Progenitor cell of endocrine pancreas (in vitro differentiated cells): ENCODE measurements at regions not wholly inside any gene's neighbourhood (a gene's known extent, or its start where the extent isn't known, plus 50 kb on each side); places are given as distances from the start of the nearest gene placed in this dataset.

Source experiments
- DNase-seq: peaks from one replicate; pipeline ENCODE4 v3.0.0; 2021; ENCODE audit warnings: low spot score; ENCODE audit not compliant: unreplicated experiment
- H3K27ac Mint-ChIP-seq: 2 replicates; pipeline ENCODE4 v1.8.0; 2021; ENCODE audit warnings: mild to moderate bottlenecking, moderate library complexity, mixed read lengths
- H3K27me3 Mint-ChIP-seq: 2 replicates; pipeline ENCODE4 v1.8.0; 2021; ENCODE audit warnings: mixed read lengths
- H3K36me3 Mint-ChIP-seq: 2 replicates; pipeline ENCODE4 v1.8.0; 2022; ENCODE audit warnings: mixed read lengths; ENCODE audit not compliant: insufficient read depth
- H3K4me1 Mint-ChIP-seq: 2 replicates; pipeline ENCODE4 v1.8.0; 2021; ENCODE audit warnings: low read depth, mixed read lengths
- H3K4me3 Mint-ChIP-seq: 2 replicates; pipeline ENCODE4 v1.8.0; 2021; ENCODE audit warnings: low read depth, mild to moderate bottlenecking, moderate library complexity, mixed read lengths
- H3K9me3 Mint-ChIP-seq: 2 replicates; pipeline ENCODE4 v1.8.0; 2021; ENCODE audit warnings: low read depth, mixed read lengths
- TF ChIP-seq, protein P1 (sequence below): fragments of 200-600 bp; sonication (generic); IDR thresholded peaks from one replicate; pipeline ENCODE4 v1.5.0; 2021; ENCODE audit warnings: antibody characterized with exemption, mild to moderate bottlenecking; ENCODE audit not compliant: unreplicated experiment

- TF ChIP-seq, protein P1, sequence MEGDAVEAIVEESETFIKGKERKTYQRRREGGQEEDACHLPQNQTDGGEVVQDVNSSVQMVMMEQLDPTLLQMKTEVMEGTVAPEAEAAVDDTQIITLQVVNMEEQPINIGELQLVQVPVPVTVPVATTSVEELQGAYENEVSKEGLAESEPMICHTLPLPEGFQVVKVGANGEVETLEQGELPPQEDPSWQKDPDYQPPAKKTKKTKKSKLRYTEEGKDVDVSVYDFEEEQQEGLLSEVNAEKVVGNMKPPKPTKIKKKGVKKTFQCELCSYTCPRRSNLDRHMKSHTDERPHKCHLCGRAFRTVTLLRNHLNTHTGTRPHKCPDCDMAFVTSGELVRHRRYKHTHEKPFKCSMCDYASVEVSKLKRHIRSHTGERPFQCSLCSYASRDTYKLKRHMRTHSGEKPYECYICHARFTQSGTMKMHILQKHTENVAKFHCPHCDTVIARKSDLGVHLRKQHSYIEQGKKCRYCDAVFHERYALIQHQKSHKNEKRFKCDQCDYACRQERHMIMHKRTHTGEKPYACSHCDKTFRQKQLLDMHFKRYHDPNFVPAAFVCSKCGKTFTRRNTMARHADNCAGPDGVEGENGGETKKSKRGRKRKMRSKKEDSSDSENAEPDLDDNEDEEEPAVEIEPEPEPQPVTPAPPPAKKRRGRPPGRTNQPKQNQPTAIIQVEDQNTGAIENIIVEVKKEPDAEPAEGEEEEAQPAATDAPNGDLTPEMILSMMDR: no peak
- no peak overlapping the region for H3K4me3 Mint-ChIP-seq
- no peaks in the 10 kb centered on the region for H3K36me3 Mint-ChIP-seq
- no peaks in the 10 kb centered on the region for H3K9me3 Mint-ChIP-seq
- H3K27ac Mint-ChIP-seq: no peak overlapping the region
- no peak for DNase-seq
- H3K4me1 Mint-ChIP-seq: no peaks in the 10 kb centered on the region
- no peaks in the 10 kb centered on the region for H3K27me3 Mint-ChIP-seq
Observed at GRCh38 chr1:25131794-25132193, 100.5 kb downstream of the SYF2 start.

DNA sequence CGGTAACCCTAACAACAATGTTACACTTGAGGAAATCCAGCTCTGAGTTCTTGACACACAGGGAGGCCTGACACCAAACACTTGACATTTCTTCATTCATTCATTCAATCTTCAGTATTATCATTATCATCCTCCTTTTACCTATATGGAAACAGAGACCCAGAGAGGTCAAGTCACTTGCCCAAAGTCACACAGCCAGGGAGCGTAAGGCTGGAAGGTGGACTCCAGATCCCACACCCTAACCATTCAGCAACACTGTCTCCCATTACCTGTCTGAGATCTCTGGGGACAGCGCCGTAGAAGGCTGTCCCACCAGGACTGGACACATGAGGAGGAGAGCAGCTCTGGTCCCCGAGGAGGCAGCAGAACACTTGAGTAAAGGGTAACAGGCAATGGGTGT lies 101.4 kb downstream of the SYF2 start:
- Mint-ChIP-seq H3K36me3 (no peaks in the 10 kb centered on the region), H3K27ac (no peak overlapping the region), H3K9me3 (no peaks in the 10 kb centered on the region), H3K27me3 (no peaks in the 10 kb centered on the region), H3K4me3 (no peak overlapping the region), H3K4me1 (no peaks in the 10 kb centered on the region)
- TF ChIP-seq, protein P1: no peak
- DNase-seq: no peak

GRCh38 chr1:25129380-25129779 lies 102.9 kb downstream of the SYF2 start:
- no peaks in the 10 kb centered on the region for H3K27me3 Mint-ChIP-seq
- H3K36me3 Mint-ChIP-seq: no peaks in the 10 kb centered on the region
- no peak overlapping the region for H3K4me3 Mint-ChIP-seq
- H3K4me1 Mint-ChIP-seq: no peaks in the 10 kb centered on the region
- H3K9me3 Mint-ChIP-seq: no peaks in the 10 kb centered on the region
- TF ChIP-seq, protein P1: no peak
- no peak overlapping the region for H3K27ac Mint-ChIP-seq
- no peak for DNase-seq

GRCh38 chr1:25128121-25128621 lies 104.1 kb downstream of the SYF2 start:
- Mint-ChIP-seq H3K9me3 (no peaks in the 10 kb centered on the region), H3K27ac (no peak overlapping the region), H3K4me1 (no peaks in the 10 kb centered on the region), H3K36me3 (no peaks in the 10 kb centered on the region), H3K4me3 (no peak overlapping the region), H3K27me3 (no peaks in the 10 kb centered on the region)
- TF ChIP-seq, protein P1: no peak
- DNase-seq: no peak

GRCh38 chr1:25126562-25126961 lies 105.7 kb downstream of the SYF2 start:
- no peaks in the 10 kb centered on the region for H3K27me3 Mint-ChIP-seq
- H3K36me3 Mint-ChIP-seq: no peaks in the 10 kb centered on the region
- H3K27ac Mint-ChIP-seq: no peak overlapping the region
- TF ChIP-seq, protein P1: no peak
- no peaks in the 10 kb centered on the region for H3K4me1 Mint-ChIP-seq
- no peak overlapping the region for H3K4me3 Mint-ChIP-seq
- H3K9me3 Mint-ChIP-seq: no peaks in the 10 kb centered on the region
- DNase-seq: no peak
